ENCODE measurements at regions not wholly inside any gene's neighbourhood (a gene's known extent, or its start where the extent isn't known, plus 50 kb on each side); places are given as distances from the start of the nearest gene placed in this dataset.

DNA sequence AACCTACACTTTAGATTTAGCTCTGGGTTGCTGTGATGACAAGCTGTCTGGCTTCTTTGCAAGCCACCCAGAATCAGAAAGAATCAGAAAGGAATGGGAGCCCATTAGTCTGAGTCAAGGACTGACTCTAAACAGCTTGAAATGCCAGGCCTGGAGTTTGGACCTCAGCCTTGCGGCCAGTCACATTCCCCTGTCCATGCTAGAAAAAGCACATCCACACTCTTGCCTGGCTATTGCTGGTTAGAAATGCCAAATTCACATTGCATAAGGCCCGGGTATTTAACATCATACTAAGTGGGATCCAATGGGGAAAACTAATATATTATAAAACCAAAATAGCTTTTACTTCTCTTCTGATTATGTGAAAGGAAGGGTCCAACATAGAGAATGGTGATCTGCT lies 756.8 kb upstream of the KLHL29 start:
- no peak for DNase-seq (ENCODE audit: low spot score)
- intact Hi-C loops (cut with DNase I) = no loop called here

DNA sequence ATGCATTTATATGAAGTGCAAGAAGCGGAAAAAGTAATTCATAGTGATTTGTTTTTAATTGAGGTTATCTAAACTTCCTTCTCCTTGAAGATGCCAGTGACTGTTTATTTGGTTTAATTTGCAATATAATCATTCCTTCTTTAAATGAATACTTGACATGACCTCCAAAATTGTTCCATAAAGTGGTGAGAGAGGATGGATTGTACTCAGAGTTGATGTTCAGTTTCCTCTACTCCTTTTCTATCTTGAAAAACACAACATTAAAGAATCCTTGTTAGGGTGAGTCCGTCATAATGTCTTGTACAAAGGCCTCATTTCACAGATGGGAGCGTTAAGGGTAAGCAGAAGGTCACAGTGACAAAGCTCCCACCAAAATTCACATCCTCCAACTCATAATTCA lies 756.1 kb upstream of the KLHL29 start:
- intact Hi-C loops (cut with DNase I) = no loop called here
- DNase-seq (ENCODE audit: low spot score) = no peak

DNA sequence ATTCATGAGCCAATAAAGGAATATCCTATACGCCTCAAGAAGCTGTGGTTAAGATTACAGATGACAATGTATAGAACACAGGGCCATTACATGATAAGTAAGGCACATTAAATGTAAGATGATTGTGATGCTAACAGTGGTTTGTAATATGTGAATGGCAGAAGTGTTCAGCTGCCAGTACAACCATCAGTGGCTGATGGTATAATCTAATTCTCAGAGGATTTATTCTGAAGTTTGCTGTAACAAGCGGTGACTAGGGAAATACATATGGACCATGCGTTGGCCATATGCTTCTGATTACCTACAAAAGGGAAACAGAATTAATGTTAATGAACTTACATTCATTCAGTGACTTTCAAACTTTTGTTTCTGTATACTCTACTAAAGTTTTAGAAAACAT lies 750.8 kb upstream of the KLHL29 start:
- intact Hi-C loops (cut with DNase I) = no loop called here
- no peak for DNase-seq (ENCODE audit: low spot score)

DNA sequence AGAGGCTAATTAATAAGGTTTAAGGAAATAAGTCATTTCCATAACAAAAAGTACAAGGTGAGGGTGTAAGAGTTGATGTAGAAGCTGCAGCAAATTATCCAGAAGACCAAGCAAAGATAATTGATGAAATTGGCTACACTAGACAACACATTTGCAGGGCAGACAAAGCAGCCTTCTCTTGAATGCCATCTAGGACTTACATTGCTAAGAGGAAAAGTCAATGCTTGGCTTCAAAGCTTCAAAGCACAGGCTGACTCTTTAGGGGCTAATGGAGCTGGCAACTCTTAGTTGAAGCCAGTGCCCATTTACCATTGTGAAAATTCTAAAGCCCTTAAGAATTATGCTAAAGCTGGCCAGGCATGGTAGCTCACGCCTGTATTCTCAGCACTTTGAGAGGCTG lies 728.6 kb upstream of the KLHL29 start:
- no peak for DNase-seq (ENCODE audit: low spot score)
- intact Hi-C loops (cut with DNase I) = no loop called here

DNA sequence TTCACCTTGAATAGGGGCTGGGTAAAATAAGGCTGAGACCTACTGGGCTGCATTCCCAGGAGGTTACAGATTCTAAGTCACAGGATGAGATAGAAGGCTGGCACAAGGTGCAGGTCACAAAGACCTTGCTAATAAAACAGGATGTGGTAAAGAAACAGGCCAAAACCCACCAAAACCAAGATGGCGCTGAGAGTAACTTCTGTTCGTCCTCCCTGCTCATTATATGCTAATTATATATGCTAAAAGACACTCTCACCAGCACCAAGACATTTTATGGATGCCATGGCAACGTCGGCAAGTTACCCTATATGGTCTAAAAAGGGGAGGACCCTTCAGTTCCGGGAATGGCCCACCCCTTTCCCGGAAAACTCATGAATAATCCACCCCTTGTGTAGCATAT lies 711.5 kb upstream of the KLHL29 start:
- intact Hi-C loops (cut with DNase I) = no loop called here
- DNase-seq (ENCODE audit: low spot score) = no peak

DNA sequence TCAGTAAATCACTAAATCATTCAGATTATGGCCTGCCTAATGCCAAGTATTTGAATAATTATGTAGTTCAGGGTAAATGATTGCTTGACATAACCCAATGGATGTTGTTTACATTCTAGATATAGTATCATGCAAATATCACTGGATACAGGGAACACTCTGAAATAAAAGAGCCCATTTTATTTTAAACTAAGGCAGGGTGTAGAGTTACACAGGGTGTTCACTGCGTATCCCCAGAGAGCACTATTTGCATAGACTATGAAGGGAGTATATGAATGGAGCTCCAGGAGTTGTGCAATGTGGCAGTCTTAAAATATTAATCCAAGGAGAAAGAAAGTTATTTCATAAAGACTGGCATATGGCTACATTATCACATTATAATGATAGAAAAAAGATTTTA lies 701.1 kb upstream of the KLHL29 start:
- intact Hi-C loops (cut with DNase I) = no loop called here
- DNase-seq (ENCODE audit: low spot score) = no peak

DNA sequence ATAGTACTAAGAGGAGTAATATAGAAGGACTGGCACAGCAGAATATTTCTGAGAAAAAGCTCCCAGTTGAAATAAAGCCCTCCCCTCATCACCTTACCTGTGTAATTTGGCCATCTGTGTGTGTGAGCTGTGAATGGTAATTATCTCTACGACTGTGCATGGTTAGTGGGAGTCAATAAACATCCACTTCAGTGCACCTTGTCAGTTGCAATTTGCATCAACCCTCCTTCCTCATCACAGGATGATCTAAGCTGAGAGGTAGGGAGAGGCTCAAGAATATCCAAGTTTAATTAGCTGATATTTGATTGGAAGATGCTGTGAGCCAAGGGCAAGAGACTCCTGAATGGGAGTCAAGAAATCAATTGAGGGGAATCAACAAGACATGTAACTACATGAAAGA lies 694.9 kb upstream of the KLHL29 start:
- intact Hi-C loops (cut with DNase I) = no loop called here
- no peak for DNase-seq (ENCODE audit: low spot score)

DNA sequence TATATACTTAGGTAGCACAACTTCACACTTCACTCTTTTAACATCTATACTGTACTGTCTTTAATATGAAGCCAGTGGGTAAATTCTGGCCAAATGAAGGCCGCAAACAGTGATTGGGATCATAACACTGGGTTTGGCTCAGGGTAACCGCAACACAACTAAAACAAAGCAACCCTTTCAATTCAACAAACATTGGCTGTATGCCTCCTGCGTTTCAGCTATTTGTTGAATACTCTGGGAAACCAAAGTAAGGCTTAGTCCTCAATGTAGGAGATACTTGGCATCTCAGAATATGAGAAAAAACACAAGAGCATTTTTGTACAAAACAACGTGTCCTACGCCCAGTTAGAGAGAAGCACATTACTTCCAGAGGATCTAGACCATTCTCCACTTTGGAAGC lies 693.3 kb upstream of the KLHL29 start:
- DNase-seq (ENCODE audit: low spot score) = no peak
- intact Hi-C loops (cut with DNase I) = no loop called here

DNA sequence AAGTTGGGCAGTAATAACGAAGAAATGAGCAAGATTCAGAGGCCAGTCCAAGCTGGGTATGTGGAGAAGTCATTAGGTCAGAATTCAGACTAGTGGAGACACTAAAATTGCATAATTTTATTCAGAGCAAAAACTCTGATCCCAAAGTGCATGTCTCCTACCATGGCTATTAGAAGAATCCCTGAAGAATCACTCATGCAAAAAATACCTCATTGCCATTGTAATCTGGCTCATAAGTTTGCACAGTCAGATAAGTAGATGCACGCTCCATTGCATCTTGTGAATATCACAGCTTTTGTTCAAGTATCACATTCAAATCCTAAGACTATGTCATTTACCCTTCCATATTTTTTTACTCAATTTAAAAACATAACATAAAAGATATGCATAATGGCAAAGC lies 692.2 kb upstream of the KLHL29 start:
- intact Hi-C loops (cut with DNase I) = no loop called here
- DNase-seq (ENCODE audit: low spot score) = no peak

DNA sequence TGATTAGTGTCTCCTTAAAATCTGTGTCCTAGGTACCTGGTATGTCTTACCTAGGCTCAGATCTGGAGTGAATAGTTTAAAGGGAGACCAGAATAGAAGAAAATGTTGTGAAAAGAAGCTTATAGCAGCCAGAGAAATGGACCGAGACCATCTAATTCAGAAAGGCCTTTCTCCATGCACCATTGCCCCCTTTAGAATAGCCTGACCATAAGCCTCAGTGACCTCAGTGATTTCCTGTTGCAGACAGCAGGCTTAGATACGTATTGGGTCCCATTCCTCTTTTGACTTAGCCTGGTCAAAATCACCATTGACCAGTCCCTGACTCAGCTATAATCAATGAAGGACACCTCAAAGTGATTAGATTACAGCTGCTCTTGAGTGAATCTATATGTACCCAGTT lies 690.7 kb upstream of the KLHL29 start:
- intact Hi-C loops (cut with DNase I) = no loop called here
- no peak for DNase-seq (ENCODE audit: low spot score)

DNA sequence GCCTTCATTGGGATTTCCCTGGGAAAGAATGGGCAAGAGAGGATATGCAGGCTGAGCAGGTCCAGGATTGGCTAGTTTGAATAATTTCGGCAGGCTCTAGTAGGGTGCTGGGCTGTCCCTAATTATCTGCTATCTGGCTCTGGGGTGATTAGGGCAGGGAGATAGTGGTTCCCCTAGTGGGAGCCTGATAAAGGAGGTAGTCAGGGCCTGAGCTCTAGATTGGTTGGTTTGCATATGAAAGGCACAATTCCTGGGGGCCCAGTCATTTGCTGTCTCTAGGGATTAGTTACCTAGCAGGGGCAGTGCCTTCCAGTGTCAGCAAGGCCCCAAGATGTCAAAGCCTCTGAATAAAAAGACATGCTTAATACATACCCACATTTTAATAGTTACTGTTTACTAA lies 690.1 kb upstream of the KLHL29 start:
- intact Hi-C loops (cut with DNase I) = no loop called here

DNA sequence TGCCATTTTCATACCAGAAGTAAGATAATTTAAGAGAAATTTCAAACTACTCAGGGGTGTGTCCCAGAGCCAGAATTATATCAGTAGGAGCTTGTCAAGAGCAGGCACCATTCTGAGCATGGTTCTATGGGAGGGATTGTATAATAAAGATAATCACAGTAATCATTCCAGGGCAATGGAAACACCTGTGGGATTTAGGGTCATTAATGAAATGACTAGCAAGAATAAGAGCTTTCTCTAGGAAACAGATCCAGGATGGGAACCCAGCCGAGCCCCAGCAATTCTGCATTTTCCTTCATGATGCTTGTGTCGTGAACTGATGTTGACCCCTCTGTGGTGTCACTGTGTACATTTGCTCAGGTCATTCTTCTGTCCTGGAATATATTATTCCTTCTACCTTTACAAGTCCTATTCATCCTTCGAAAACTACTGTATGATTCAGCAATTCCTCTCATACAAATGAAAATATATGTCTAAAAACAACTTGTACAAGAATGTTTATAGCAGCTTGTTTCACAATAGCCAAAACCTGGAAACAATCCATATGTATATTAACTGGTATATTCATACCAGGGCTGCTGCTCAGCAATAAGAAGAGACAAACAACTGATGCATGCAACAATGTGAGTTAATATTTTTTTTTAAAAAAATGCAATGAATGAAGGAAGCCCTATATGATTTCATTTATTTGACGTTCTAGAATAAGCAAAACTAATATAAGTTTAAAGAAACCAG lies 687.8 kb upstream of the KLHL29 start:
- intact Hi-C loops (cut with DNase I) = no loop called here
- DNase-seq (ENCODE audit: low spot score) = no peak

More for the DNA sequence above, 690.1 kb upstream of the KLHL29 start:
- DNase-seq (ENCODE audit: low spot score) = no peak

DNA sequence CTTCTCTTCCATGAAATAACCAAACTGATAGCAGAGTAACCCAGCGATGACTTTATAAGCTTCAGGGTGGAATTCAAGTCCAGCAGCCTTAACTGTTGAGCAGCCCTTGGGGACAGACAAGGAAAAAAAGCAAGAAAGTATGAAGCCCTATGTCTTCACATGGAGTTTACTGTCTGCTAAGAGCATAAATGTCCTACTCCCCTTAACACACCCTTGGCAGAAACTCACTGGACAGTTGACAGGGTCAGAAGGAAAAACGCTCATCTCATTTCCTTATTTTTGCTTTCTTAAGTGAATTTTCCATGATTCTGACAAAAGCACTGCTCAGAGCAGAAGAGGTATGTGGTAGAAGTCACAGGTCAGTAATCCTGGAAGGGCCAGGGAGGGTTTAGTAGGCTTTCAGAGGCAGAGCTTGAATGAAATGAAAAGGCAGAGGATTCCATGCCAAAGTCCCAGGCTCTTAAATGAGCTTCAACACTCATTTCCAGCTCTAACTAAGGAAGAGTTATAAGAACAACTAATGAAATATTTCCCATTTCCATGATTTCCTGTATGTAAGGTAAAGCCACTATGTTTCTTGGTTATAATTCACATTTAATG lies 683.3 kb upstream of the KLHL29 start:
- intact Hi-C loops (cut with DNase I) = no loop called here
- DNase-seq (ENCODE audit: low spot score) = no peak

DNA sequence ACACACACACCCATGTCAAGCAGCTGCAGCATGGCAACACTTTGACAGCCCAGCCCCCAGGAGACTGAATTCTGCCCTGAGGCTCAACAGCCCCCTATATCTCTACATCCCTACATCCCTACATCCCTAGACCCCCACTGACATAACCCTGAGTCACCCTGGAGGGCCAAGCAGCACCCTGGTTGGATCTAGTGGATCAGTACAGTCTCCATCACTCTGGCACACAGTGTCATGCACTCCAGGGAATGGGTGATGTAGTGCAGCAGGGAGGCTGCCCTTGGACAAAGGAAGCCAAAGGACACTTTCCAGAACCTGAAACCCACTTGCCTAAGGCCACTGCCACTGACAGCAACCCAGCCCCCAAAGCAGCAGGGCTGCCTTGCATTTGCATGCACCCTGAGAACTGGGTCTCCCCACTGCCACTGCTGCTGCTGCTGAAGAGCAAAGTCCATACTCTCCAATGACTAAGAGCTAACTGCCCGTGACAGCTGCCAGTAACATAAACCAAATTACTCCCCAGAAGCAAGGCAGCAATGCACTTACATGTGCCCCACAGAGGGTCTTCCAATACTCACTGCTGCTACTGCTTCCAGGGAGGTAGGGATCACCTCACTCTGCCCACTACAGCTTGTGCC lies 681.6 kb upstream of the KLHL29 start:
- intact Hi-C loops (cut with DNase I) = no loop called here
- DNase-seq (ENCODE audit: low spot score) = no peak

DNA sequence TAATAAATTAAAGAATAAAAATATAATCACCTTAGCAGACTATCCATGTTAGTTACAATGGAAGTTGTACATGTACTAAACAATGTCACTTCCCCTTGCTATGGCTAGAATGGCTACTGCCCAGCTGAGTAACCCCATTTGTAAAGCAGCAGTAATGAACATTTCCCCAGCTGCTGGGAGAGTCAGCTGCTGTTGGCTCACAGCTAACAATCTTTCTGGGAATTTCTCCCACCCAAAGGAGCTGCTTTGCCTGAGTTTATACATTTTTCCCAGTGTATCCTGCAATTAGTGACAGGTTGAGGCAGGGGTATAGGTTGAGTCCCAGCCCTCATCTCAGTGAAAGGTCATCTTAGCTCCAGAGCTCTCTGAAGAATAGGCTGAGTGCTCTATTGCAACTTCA lies 665.6 kb upstream of the KLHL29 start:
- intact Hi-C loops (cut with DNase I) = no loop called here
- no peak for DNase-seq (ENCODE audit: low spot score)

DNA sequence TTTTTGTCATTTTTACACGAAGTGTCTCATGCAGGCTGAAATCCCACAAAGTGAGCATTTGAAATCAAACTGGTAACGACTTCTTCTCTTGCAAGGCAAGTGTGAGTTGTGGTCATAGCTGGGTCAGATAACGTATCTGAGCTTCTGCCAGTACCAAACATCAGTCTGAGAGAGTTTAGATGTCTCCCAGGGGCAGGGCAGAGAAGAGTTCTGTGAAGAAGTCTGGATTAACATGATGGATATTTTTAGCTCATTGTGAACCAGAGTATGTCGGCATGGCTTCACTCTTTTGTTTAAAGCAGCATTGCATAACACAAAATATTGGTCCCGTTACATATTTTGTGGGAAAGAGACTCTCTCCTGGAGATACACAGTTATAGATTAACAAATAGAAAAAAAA lies 655.5 kb upstream of the KLHL29 start:
- intact Hi-C loops (cut with DNase I) = no loop called here
- no peak for DNase-seq (ENCODE audit: low spot score)

DNA sequence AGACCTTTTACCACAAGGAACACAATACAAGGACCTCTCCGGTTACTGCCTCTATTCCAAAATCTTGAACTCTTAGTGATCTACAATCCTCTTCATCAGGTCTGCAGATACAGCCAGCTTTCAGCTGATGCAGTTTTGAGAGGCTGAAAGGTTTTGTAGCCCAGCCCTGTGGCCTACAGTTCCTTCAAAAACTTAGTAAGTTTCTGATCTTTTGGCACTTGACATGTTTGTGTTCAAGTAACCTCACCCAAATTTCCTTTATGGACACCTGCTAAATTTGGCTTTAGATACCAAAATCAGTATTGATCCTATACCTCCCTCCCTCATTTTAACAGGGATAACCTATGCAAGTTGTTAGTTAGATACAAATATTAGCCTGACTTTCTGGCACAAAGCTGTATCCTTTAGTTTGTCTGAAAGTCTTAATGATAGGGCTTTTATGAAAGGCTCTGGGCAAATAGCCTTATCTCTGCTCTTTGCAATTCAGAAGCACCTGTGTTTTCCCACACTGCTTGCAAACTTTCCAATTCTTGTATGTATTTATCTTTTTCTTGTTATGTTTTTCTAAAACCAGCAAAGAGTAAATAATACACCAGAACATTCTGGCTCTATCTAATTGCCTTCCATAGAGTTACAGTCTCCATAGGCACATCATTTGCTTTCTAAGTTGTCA lies 650.5 kb upstream of the KLHL29 start:
- no peak for DNase-seq (ENCODE audit: low spot score)
- intact Hi-C loops (cut with DNase I) = no loop called here

DNA sequence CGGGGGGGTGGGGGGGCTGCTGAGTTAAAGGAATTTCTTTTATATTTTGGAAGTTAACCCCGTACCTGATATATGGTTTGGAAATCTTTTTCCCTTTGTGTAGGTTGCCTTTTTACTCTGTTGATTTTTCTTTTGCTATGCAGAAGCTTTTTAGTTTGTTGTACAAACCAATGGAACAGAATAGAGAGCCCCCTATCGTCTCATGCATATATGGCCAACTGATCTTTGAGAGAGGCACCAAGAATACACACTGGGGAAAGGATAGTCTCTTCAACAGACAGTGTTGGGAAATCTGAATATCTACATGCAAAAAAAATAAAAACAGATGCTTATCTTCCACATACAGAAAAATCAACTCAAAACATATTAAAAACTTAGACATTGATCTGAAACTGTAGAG lies 647.8 kb upstream of the KLHL29 start:
- intact Hi-C loops (cut with DNase I) = no loop called here
- no peak for DNase-seq (ENCODE audit: low spot score)

DNA sequence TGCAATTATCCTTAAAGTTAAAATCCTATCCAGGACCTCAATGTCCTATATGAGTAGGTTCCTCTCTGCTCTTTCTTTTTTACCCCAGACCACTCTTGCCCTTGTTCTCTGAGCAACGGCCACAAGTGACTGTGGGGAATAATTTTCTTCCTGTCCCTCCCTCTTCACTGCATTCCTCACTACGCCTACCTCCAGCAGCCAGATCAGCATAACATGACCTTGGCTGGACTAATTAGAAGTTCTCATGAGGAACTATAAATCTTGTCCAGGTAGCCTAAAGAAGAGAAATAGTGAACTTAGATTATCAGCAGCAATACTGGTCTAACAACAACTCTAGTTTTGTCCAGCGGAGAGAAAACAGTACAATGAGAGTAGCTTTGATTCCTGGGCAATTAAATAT lies 643.8 kb upstream of the KLHL29 start:
- intact Hi-C loops (cut with DNase I) = no loop called here

DNA sequence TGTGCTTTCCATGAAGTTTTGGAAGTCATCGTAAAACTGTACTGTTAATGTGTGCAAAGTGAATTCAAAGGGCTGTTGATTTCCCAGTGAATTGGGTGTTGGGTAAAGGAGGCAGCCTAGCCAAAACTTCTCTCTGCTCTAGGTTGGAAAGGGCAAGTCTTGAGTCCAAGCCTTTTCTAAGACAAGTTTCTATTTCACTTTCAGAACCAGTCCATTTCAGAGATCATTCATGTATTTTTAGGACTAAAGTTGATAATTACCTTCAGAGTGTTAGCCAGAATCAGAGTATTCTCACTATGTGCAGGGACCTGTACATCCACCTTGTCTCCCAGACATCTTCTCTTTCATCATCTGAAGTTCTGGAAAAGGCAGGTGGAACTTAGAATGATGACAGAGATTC lies 636.1 kb upstream of the KLHL29 start:
- no peak for DNase-seq (ENCODE audit: low spot score)
- intact Hi-C loops (cut with DNase I) = no loop called here

More for the DNA sequence above, 643.8 kb upstream of the KLHL29 start:
- no peak for DNase-seq (ENCODE audit: low spot score)

DNA sequence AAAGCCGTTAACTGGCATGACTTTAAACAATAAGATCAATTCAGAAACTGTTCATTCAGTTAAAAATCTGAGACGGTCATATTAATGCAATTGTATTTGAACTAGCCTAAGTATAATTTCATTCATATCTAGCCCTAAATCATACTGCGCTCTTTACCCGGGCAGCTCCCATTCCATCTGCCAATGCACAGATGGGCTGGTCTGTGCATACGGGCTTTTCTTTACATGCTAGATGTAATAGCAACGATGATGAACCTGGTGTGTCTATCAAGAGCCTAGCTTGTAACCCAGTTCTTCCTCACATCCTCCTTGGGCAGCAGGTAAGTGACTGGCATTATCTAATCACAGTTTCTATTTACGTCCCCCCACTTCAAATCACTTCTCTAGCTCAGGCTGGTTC lies 631.5 kb upstream of the KLHL29 start:
- no peak for DNase-seq (ENCODE audit: low spot score)
- intact Hi-C loops (cut with DNase I) = no loop called here
